Bronchial epithelial cell (primary cell): ENCODE measurements at regions not wholly inside any gene's neighbourhood (a gene's known extent, or its start where the extent isn't known, plus 50 kb on each side); places are given as distances from the start of the nearest gene placed in this dataset.

Experiments used
- DNase-seq: peaks from one replicate; pipeline ENCODE4 v3.0.0-alpha.2; 2010; ENCODE audit warnings: low read depth
- FAIRE-seq: peaks from 2 replicates; lab custom pipeline; 2011; peaks lifted over from hg19 to GRCh38; lab: Jason Lieb, UNC
- H3K27me3 ChIP-seq: 2 replicates; pipeline ENCODE4 v1.5.1; 2011; ENCODE audit warnings: low read length; ENCODE audit not compliant: control insufficient read depth, insufficient read depth
- H3K36me3 ChIP-seq: 2 replicates; pipeline ENCODE4 v1.5.1; 2011; ENCODE audit warnings: low read length; ENCODE audit not compliant: control insufficient read depth, insufficient read depth
- H3K4me3 ChIP-seq: 2 replicates; pipeline ENCODE4 v1.5.1; 2011; ENCODE audit warnings: mild to moderate bottlenecking, low read depth, low read length, control low read depth
- TF ChIP-seq, protein P1 (sequence below): IDR thresholded peaks from 2 replicates; pipeline ENCODE4 v1.5.1; 2011; ENCODE audit warnings: mild to moderate bottlenecking, moderate library complexity, low read length, control low read depth, inconsistent platforms; ENCODE audit not compliant: insufficient read depth, severe bottlenecking

DNA sequence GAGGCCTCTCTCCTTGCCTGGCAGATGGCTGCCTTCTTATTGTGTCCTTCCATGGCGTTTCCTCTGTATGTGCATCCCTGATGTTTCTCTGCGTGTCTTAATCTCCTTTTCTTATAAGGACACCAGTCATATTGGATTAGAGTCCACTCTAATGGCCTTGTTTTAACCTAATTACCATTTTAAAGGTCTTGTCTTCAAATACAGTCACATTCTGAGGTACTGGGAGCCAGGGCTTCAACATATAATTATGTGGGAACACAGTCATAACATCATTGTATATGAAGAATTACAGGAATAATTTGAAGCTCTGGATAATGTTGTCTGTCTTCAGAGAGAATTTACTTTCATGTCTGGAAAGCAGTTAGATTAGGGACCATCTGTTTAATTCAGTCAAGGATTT lies 56.4 kb upstream of the PTGFR start:
- FAIRE-seq (no peak), DNase-seq (no peak)
- H3K36me3 ChIP-seq, result no peaks in the 10 kb centered on the region
- no peak overlapping the region for H3K4me3 ChIP-seq
- TF ChIP-seq, protein P1, sequence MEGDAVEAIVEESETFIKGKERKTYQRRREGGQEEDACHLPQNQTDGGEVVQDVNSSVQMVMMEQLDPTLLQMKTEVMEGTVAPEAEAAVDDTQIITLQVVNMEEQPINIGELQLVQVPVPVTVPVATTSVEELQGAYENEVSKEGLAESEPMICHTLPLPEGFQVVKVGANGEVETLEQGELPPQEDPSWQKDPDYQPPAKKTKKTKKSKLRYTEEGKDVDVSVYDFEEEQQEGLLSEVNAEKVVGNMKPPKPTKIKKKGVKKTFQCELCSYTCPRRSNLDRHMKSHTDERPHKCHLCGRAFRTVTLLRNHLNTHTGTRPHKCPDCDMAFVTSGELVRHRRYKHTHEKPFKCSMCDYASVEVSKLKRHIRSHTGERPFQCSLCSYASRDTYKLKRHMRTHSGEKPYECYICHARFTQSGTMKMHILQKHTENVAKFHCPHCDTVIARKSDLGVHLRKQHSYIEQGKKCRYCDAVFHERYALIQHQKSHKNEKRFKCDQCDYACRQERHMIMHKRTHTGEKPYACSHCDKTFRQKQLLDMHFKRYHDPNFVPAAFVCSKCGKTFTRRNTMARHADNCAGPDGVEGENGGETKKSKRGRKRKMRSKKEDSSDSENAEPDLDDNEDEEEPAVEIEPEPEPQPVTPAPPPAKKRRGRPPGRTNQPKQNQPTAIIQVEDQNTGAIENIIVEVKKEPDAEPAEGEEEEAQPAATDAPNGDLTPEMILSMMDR, result no peak
- no peaks in the 10 kb centered on the region for H3K27me3 ChIP-seq

DNA sequence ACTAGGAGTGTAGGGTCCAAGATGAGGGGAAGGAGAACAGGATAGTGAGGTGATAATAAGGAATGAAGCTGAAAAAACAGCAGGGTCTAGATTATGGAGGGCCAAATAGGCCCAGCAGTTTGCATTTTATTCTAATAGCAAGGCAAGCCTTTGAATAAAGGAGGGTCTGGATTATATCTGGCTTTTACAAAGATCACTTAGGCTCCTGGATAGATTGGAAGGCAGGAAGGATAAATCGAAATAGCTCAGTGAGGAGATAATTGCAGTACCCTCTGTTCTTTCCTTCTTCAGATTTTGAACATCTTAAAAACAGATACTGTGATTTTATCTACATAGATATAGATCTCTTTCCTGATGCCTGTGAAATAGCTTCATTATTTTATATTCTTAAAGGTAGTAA lies 53.8 kb upstream of the PTGFR start:
- DNase-seq (no peak), FAIRE-seq (no peak)
- H3K36me3 ChIP-seq, result no peaks in the 10 kb centered on the region
- TF ChIP-seq, protein P1, result no peak
- no peaks in the 10 kb centered on the region for H3K27me3 ChIP-seq
- H3K4me3 ChIP-seq, result no peak overlapping the region

DNA sequence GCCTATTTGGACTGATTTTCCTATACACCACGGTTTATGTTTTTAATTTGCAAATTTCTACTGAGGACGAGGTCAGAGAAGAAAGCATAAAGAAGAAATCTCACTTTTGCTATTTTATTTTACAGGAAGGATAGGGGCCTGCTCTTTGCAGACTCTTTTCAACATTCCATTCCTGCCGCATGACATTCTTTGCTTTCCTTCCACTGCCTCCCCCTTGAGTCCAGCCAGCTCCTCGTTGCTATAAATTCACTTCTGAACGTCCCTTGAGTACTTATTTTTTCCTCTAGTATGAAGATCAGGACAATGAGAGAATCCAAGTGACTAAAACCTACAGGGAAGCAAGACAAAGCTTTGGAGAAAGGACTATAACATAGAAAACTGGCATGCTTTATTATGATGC lies 53.4 kb upstream of the PTGFR start:
- DNase-seq (no peak), FAIRE-seq (no peak)
- H3K27me3 ChIP-seq, result no peaks in the 10 kb centered on the region
- no peaks in the 10 kb centered on the region for H3K36me3 ChIP-seq
- TF ChIP-seq, protein P1, result no peak
- no peak overlapping the region for H3K4me3 ChIP-seq

DNA sequence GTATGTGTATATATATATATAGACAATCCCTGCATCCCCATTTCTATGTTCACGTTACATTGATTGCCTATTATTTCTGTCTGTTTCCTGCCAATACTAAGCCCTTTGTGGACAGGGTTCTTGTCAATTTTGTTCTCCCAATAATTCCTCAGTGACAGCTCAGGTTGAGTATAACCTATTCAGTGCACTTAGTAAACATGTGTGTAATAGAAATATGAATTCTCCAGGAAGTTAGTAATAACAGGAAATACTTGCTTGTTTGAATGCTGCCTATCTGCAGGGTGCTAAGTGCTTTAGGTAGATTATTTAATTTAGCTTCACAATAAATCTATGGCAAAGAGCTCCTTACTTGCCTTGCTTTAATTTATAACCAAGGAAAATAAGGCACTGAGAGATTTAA lies 52.8 kb upstream of the PTGFR start:
- H3K36me3 ChIP-seq, result no peaks in the 10 kb centered on the region
- DNase-seq, result peak; percentile 78
- FAIRE-seq, result no peak
- no peaks in the 10 kb centered on the region for H3K27me3 ChIP-seq
- H3K4me3 ChIP-seq, result no peak overlapping the region
- TF ChIP-seq, protein P1, result no peak

DNA sequence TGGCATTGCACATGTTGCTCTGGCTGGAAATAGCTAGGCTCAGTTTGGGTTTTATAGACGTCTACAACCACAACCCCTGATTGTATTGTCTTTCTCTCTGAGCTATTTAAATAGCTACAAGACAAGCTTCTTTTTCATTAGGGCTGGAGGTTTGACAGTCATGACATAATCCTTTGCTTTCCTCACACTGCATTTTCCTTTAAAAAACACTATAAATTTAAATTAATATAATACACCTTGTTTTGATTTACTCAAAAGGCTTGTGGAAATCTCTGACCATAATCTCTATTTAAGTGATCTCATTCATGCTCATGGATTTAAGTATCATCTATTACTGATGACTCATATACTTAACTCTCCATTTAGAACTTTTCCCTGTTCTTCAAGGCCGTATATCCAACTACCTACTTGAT lies 50.4 kb upstream of the PTGFR start:
- FAIRE-seq (no peak), DNase-seq (peak; percentile 77)
- H3K4me3 ChIP-seq, result no peak overlapping the region
- no peaks in the 10 kb centered on the region for H3K27me3 ChIP-seq
- TF ChIP-seq, protein P1, result no peak
- H3K36me3 ChIP-seq, result no peaks in the 10 kb centered on the region
